A549 (cell line): ENCODE measurements at regions not wholly inside any gene's neighbourhood (a gene's known extent, or its start where the extent isn't known, plus 50 kb on each side); places are given as distances from the start of the nearest gene placed in this dataset.

Experiments used
- CTCF ChIP-seq: fragments of >200 bp; sonication (Bioruptor Twin); formaldehyde crosslinking; IDR thresholded peaks from 3 replicates; pipeline ENCODE4 v1.5.1; 2016
- POLR2A ChIP-seq: IDR thresholded peaks from 2 replicates; pipeline ENCODE4 v1.6.1; 2012; ENCODE audit warnings: mild to moderate bottlenecking, low read length

- TF ChIP-seq POLR2A (no peak), CTCF (no peak)
These were observed 185.7 kb upstream of the IRX6 start for GRCh38 chr16:55138298-55138697.
